ENCODE measurements at regions not wholly inside any gene's neighbourhood (a gene's known extent, or its start where the extent isn't known, plus 50 kb on each side); places are given as distances from the start of the nearest gene placed in this dataset.

GRCh38 chr10:9018195-9019173 is 964.0 kb downstream of the GATA3 start:
- no peak for TF ChIP-seq CTCF (IDR thresholded peaks at IDR 0.05; ENCODE audit: insufficient read depth, low read length, poor library complexity, severe bottlenecking)
- Histone ChIP-seq H3K36me3 (ENCODE audit: control insufficient read depth, insufficient read depth, low read length) (no peaks in the 10 kb centered on the region), H3K27me3 (ENCODE audit: control insufficient read depth, insufficient read depth, low read length) (no peaks in the 10 kb centered on the region), H3K4me3 (ENCODE audit: low read depth, low read length) (no peak overlapping the region)
- DNase-seq (ENCODE audit: low read depth): no peak

- no peak for TF ChIP-seq CTCF (IDR thresholded peaks at IDR 0.05; ENCODE audit: insufficient read depth, low read length, poor library complexity, severe bottlenecking)
- H3K27me3 ChIP-seq (ENCODE audit: control insufficient read depth, insufficient read depth, low read length): no peaks in the 10 kb centered on the region
- H3K4me3 ChIP-seq (ENCODE audit: low read depth, low read length): no peak overlapping the region
- no peaks in the 10 kb centered on the region for H3K36me3 ChIP-seq (ENCODE audit: control insufficient read depth, insufficient read depth, low read length)
- no peak for DNase-seq (ENCODE audit: low read depth)
These were observed 968.7 kb downstream of the GATA3 start for GRCh38 chr10:9023206-9023605.

- no peaks in the 10 kb centered on the region for H3K27me3 ChIP-seq (ENCODE audit: control insufficient read depth, insufficient read depth, low read length)
- no peak overlapping the region for H3K4me3 ChIP-seq (ENCODE audit: low read depth, low read length)
- TF ChIP-seq CTCF (IDR thresholded peaks at IDR 0.05; ENCODE audit: insufficient read depth, low read length, poor library complexity, severe bottlenecking): no peak
- no peak for DNase-seq (ENCODE audit: low read depth)
- H3K36me3 ChIP-seq (ENCODE audit: control insufficient read depth, insufficient read depth, low read length): no peaks in the 10 kb centered on the region
These were observed 969.7 kb downstream of the GATA3 start for GRCh38 chr10:9024210-9024609.

GRCh38 chr10:9028231-9028630 is 973.7 kb downstream of the GATA3 start:
- Histone ChIP-seq H3K4me3 (ENCODE audit: low read depth, low read length) (no peak overlapping the region), H3K36me3 (ENCODE audit: control insufficient read depth, insufficient read depth, low read length) (no peaks in the 10 kb centered on the region), H3K27me3 (ENCODE audit: control insufficient read depth, insufficient read depth, low read length) (no peaks in the 10 kb centered on the region)
- no peak for TF ChIP-seq CTCF (IDR thresholded peaks at IDR 0.05; ENCODE audit: insufficient read depth, low read length, poor library complexity, severe bottlenecking)
- DNase-seq (ENCODE audit: low read depth): no peak

GRCh38 chr10:9035355-9035754 is 980.9 kb downstream of the GATA3 start:
- DNase-seq (ENCODE audit: low read depth): no peak
- H3K27me3 ChIP-seq (ENCODE audit: control insufficient read depth, insufficient read depth, low read length): no peaks in the 10 kb centered on the region
- TF ChIP-seq CTCF (IDR thresholded peaks at IDR 0.05; ENCODE audit: insufficient read depth, low read length, poor library complexity, severe bottlenecking): no peak
- H3K4me3 ChIP-seq (ENCODE audit: low read depth, low read length): no peak overlapping the region
- H3K36me3 ChIP-seq (ENCODE audit: control insufficient read depth, insufficient read depth, low read length): no peaks in the 10 kb centered on the region

Data from kidney epithelial cell (primary cell).